ENCODE measurements at regions not wholly inside any gene's neighbourhood (a gene's known extent, or its start where the extent isn't known, plus 50 kb on each side); places are given as distances from the start of the nearest gene placed in this dataset.

GRCh38 chr10:28845009-28845682 lies 167.8 kb downstream of the BAMBI start:
- TF ChIP-seq POLR2A (IDR thresholded peaks at IDR 0.05; ENCODE audit: low read depth, low read length): no peak
- no peak for DNase-seq (ENCODE audit: insufficient read length, low spot score)
- no peak for FAIRE-seq

GRCh38 chr10:28849309-28849708 lies 172.0 kb downstream of the BAMBI start:
- DNase-seq (ENCODE audit: insufficient read length, low spot score) (no peak), FAIRE-seq (no peak)
- no peak for TF ChIP-seq POLR2A (IDR thresholded peaks at IDR 0.05; ENCODE audit: low read depth, low read length)

- TF ChIP-seq POLR2A (IDR thresholded peaks at IDR 0.05; ENCODE audit: low read depth, low read length): no peak
- FAIRE-seq (no peak), DNase-seq (ENCODE audit: insufficient read length, low spot score) (no peak)
Observed at GRCh38 chr10:28849821-28850220, 172.5 kb downstream of the BAMBI start.

GRCh38 chr10:28850784-28851183 lies 173.5 kb downstream of the BAMBI start:
- FAIRE-seq: no peak
- no peak for TF ChIP-seq POLR2A (IDR thresholded peaks at IDR 0.05; ENCODE audit: low read depth, low read length)
- no peak for DNase-seq (ENCODE audit: insufficient read length, low spot score)

- no peak for TF ChIP-seq POLR2A (IDR thresholded peaks at IDR 0.05; ENCODE audit: low read depth, low read length)
- FAIRE-seq (no peak), DNase-seq (ENCODE audit: insufficient read length, low spot score) (no peak)
Observed at GRCh38 chr10:28853195-28853594, 175.9 kb downstream of the BAMBI start.

GRCh38 chr10:28857164-28857563 lies 179.8 kb downstream of the BAMBI start:
- TF ChIP-seq POLR2A (IDR thresholded peaks at IDR 0.05; ENCODE audit: low read depth, low read length): no peak
- FAIRE-seq: no peak
- DNase-seq (ENCODE audit: insufficient read length, low spot score): no peak

GRCh38 chr10:28858646-28859045 lies 181.3 kb downstream of the BAMBI start:
- DNase-seq (ENCODE audit: insufficient read length, low spot score): no peak
- FAIRE-seq: no peak
- TF ChIP-seq POLR2A (IDR thresholded peaks at IDR 0.05; ENCODE audit: low read depth, low read length): no peak

- FAIRE-seq: no peak
- DNase-seq (ENCODE audit: insufficient read length, low spot score): no peak
- no peak for TF ChIP-seq POLR2A (IDR thresholded peaks at IDR 0.05; ENCODE audit: low read depth, low read length)
Observed at GRCh38 chr10:28859791-28860190, 182.5 kb downstream of the BAMBI start.

GRCh38 chr10:28862219-28862618 lies 184.9 kb downstream of the BAMBI start:
- DNase-seq (ENCODE audit: insufficient read length, low spot score) (no peak), FAIRE-seq (no peak)
- TF ChIP-seq POLR2A (IDR thresholded peaks at IDR 0.05; ENCODE audit: low read depth, low read length): no peak

GRCh38 chr10:28869606-28870201 lies 192.4 kb downstream of the BAMBI start:
- DNase-seq (ENCODE audit: insufficient read length, low spot score) (no peak), FAIRE-seq (no peak)
- no peak for TF ChIP-seq POLR2A (IDR thresholded peaks at IDR 0.05; ENCODE audit: low read depth, low read length)

GRCh38 chr10:28871665-28872064 lies 194.3 kb downstream of the BAMBI start:
- no peak for TF ChIP-seq POLR2A (IDR thresholded peaks at IDR 0.05; ENCODE audit: low read depth, low read length)
- FAIRE-seq (no peak), DNase-seq (ENCODE audit: insufficient read length, low spot score) (no peak)

GRCh38 chr10:28872587-28873165 lies 195.4 kb downstream of the BAMBI start:
- FAIRE-seq: no peak
- DNase-seq (ENCODE audit: insufficient read length, low spot score): no peak
- TF ChIP-seq POLR2A (IDR thresholded peaks at IDR 0.05; ENCODE audit: low read depth, low read length): no peak

GRCh38 chr10:28873540-28873939 lies 196.2 kb downstream of the BAMBI start:
- FAIRE-seq (no peak), DNase-seq (ENCODE audit: insufficient read length, low spot score) (no peak)
- TF ChIP-seq POLR2A (IDR thresholded peaks at IDR 0.05; ENCODE audit: low read depth, low read length): no peak

- FAIRE-seq (no peak), DNase-seq (ENCODE audit: insufficient read length, low spot score) (no peak)
- TF ChIP-seq POLR2A (IDR thresholded peaks at IDR 0.05; ENCODE audit: low read depth, low read length): no peak
Observed at GRCh38 chr10:28874210-28874609, 196.9 kb downstream of the BAMBI start.

GRCh38 chr10:28875549-28876081 lies 198.3 kb downstream of the BAMBI start:
- DNase-seq (ENCODE audit: insufficient read length, low spot score) (no peak), FAIRE-seq (no peak)
- no peak for TF ChIP-seq POLR2A (IDR thresholded peaks at IDR 0.05; ENCODE audit: low read depth, low read length)

Data from H54 (cell line).